ENCODE measurements at regions not wholly inside any gene's neighbourhood (a gene's known extent, or its start where the extent isn't known, plus 50 kb on each side); places are given as distances from the start of the nearest gene placed in this dataset.

- TF ChIP-seq CTCF (IDR thresholded peaks at IDR 0.05; ENCODE audit: insufficient read depth, low read depth, low read length), result no peak
- no peak for TF ChIP-seq EZH2 (IDR thresholded peaks at IDR 0.05; ENCODE audit: insufficient read depth, low read length)
Measured at GRCh38 chr2:217271813-217272212, 411.9 kb upstream of the TNP1 start.
